ENCODE measurements at regions not wholly inside any gene's neighbourhood (a gene's known extent, or its start where the extent isn't known, plus 50 kb on each side); places are given as distances from the start of the nearest gene placed in this dataset.

DNA sequence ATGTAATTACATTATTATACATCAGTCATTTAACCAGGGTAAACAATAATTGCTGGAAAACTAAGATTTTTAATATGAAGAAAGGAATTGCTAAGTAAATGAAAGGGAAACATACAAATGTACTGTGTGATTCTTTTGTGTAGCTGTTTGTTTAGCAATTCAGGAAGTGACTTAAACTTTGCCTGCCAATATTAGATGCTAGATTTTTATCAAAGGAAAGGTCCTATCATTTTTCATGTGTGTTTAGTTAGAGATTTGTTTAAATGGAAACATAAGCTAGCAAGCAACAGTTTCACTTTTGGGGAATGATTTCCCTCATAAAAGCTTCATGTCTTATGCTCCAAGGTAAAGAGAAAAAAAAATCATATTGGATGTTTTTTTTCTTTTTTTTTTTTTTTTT, 95.1 kb upstream of the LIMCH1 start:
- TF ChIP-seq, protein P1, sequence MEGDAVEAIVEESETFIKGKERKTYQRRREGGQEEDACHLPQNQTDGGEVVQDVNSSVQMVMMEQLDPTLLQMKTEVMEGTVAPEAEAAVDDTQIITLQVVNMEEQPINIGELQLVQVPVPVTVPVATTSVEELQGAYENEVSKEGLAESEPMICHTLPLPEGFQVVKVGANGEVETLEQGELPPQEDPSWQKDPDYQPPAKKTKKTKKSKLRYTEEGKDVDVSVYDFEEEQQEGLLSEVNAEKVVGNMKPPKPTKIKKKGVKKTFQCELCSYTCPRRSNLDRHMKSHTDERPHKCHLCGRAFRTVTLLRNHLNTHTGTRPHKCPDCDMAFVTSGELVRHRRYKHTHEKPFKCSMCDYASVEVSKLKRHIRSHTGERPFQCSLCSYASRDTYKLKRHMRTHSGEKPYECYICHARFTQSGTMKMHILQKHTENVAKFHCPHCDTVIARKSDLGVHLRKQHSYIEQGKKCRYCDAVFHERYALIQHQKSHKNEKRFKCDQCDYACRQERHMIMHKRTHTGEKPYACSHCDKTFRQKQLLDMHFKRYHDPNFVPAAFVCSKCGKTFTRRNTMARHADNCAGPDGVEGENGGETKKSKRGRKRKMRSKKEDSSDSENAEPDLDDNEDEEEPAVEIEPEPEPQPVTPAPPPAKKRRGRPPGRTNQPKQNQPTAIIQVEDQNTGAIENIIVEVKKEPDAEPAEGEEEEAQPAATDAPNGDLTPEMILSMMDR (IDR thresholded peaks at IDR 0.05), result no peak
- no peak for TF ChIP-seq POLR2A (IDR thresholded peaks at IDR 0.05)
